GM19238 (cell line): ENCODE measurements at regions not wholly inside any gene's neighbourhood (a gene's known extent, or its start where the extent isn't known, plus 50 kb on each side); places are given as distances from the start of the nearest gene placed in this dataset.
A peak's percentile ranks its signal among the peaks of the same experiment; 100 is the strongest.

Source experiments
- DNase-seq: peaks from one replicate; pipeline ENCODE4 v3.0.0; 2011; ENCODE audit warnings: low spot score; ENCODE audit not compliant: insufficient read length

GRCh38 chr4:159444678-159445077 lies 341.8 kb downstream of the RAPGEF2 start:
- no peak for DNase-seq

DNA sequence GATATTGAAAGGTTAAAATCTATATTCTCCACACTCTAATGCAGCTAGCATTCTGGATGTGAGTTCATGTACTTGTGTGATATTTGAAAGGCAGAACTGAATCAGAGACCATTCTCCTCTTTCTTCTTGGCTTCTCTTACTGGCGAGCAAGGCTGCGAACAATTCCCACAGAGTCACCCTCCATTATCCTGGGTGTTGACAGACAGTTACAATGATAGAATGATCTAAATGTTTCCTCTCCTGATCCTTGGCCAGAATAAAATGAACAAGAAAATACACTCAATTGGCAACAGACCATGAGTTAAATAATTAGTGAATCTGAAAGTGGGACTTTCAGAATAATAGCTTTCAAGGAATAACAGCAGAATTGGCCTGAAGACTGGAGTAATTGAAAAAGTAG lies 342.8 kb downstream of the RAPGEF2 start:
- no peak for DNase-seq

DNA sequence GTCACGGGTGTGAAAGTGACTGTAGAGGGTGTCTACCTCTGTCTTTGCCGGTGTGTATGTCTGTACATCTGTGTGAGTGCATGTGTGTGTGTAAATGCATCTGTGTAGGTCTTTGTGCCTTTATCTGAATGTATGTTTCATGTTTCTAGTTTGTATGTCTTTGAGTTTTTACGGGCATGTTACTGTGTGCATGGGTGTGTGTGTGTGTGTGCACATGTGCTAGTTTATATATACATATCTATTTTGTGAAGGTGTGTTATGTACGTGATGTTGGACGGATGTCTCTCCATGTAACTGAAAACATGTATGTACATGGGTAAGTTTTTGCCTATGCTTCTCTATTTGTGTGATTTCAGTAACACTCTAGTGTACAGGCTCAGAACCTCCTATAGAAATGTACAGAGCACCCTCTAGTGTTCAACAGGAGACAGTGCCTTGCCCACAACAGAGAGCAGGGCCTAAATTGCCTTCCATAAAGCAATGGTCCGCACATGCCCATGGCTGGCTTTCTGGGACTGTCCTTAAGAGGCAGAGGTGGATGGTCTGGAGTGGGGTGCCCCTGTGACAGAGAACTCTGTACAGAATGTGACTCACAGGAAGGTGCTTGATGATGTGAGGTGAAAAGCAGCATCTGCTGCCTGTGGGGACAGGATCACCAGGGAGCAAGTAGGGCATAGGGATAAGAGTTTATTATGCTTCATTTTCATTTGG lies 343.5 kb downstream of the RAPGEF2 start:
- DNase-seq, result peak; percentile 28

DNA sequence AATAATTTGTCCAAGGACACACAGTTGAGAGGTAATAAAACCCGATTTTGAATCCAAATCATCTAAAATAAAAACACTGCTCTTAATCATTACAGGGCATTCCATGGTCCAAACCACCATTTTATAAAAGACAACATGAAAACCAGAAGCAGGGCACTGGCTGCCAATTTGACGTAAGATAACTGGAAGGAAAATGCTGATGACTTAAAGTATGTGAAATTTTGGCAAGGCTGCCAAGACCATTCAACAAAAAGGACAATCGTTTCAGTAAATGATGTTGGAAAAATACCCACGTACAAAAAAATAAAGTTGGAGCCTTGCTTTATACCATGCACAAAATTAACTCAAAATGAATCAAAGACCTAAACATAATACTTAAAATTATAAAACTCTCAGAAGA lies 344.4 kb downstream of the RAPGEF2 start:
- no peak for DNase-seq

DNA sequence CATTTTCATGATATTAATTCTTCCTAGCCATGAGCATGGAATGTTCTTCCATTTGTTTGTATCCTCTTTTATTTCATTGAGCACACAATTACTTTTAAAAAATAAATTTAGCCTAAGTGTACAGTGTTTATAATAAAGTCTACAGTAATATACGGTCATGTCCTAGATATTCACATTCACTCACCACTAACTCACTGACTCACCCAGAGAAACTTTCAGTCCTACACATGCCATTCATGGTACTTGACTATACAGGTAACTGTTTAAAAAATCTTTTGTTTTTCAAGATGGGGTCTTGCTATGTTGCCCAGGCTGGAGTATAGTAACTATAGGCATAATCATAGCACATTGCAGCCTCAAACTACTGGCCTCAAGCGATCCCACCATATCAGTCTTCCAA lies 348.1 kb downstream of the RAPGEF2 start:
- no peak for DNase-seq

- no peak for DNase-seq
These were observed 352.9 kb downstream of the RAPGEF2 start for GRCh38 chr4:159455675-159456237.

DNA sequence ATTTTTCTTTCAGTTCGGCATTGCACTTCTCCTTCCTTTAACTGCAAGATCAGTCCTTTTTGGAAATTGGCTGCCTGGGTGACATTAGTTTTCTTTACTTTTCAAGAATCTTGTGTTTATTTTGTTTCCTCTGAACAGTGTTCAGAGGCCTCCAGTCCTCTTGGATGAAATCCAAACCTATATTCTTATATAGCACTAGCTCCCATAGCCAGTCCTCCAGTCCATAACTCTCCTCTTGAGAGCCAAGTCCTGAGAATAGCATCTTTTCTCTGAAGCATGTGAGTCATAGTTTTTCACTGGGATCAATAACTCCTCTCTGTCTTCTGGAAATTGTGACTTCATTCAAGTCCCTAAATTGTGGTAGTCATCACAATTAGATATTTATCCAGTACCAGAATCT lies 357.5 kb downstream of the RAPGEF2 start:
- no peak for DNase-seq

GRCh38 chr4:159463235-159463634 lies 360.4 kb downstream of the RAPGEF2 start:
- no peak for DNase-seq

GRCh38 chr4:159464302-159464701 lies 361.4 kb downstream of the RAPGEF2 start:
- no peak for DNase-seq

DNA sequence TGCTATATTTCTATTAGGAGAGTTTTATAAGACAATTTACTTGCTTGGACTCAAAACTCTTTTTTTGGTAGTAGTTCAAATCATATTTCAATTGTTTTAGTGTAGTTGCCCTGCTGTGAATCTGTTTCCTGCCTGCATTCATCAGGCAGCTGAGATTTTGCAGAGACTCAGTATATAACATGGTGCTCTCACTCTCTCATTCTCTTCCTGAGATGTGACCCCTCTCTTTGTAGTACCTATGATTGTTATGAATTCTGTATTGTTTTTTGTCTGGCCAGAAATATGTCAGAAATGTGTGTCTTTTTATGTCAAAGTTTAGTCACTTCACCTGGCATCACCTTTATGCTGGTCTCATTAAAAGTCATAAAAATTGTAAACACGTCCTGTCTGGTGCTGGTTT lies 374.0 kb downstream of the RAPGEF2 start:
- DNase-seq, result no peak

DNA sequence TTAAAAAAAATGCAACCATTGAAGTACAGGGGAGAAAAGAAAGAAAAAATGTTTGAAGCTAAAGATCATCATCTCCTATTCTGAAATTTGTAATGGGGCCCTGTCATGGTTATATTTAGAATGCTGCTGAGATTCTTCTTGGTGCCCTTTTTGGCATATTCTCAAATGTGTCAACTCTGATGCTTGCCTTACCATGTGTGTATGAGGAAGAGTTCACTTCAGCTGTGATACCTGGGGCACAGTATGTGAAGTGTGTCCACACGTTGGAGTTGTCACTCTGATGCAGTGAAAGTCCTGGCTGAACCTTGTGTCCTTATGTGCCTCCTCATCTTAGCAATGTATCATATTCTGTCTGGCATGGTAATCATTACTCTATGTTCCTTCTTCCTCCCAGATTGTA lies 377.9 kb downstream of the RAPGEF2 start:
- DNase-seq, result no peak

DNA sequence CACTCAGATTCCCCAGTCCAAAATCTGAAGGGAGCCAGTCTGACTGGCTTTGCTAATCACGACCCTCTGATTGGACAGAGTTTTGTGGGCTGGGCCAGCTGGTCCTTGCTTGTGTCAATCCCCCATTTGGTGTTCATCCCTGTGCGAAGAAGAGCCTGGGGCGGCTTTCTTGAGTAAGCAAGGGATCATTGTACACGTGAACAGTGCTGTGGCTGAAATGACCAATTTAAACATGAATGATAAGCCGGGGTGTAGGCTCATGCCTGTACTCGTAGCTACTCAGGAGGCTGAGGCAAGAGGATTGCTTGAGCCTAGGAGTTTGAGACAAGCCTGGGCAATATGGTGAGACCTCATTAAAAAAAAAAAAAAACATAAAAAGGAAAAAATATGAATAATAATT lies 379.1 kb downstream of the RAPGEF2 start:
- DNase-seq, result no peak

- DNase-seq, result no peak
These were observed 380.4 kb downstream of the RAPGEF2 start for GRCh38 chr4:159483110-159483781.

GRCh38 chr4:159483782-159484741 lies 381.2 kb downstream of the RAPGEF2 start:
- no peak for DNase-seq

DNA sequence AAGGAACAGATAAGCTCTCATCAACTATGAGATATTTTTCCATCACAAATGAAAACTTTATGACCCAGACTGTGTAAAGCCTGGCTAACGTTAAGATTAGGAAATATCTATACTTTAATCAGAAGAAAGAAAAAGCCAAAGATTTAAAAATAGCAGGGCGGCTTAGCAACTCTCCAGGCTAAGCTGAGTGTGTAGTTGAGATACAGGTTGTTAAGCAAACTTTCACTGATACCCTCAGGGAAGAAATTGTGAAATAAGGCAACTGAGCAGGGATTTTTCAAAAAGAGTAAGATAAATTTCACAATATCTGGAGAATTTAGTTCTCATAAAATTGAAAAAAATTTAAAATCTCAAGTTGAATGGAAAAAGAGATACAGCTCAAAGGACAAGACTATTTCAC lies 382.0 kb downstream of the RAPGEF2 start:
- DNase-seq, result no peak

DNA sequence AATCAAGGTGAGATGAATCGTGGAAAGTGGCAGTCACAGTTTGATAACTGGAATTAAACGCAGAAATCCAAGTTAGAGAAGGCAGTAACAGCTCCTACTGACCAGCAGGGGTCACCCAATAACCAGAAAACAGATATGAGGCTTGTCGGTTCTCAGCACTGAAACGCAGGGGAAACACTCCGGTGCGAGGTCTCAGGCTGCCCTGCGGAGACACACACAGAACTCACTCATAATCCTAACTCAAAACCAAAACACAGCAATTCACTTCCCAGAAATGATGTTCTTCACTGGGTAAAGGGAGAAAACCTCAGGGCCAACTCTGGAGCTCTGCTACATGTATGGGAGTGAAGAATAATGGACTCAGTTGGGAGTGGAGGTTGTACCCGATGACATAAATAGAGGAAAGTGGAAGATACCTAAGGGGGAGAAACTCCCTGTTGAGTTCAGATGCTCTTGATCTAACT lies 384.4 kb downstream of the RAPGEF2 start:
- peak; percentile 27 for DNase-seq

DNA sequence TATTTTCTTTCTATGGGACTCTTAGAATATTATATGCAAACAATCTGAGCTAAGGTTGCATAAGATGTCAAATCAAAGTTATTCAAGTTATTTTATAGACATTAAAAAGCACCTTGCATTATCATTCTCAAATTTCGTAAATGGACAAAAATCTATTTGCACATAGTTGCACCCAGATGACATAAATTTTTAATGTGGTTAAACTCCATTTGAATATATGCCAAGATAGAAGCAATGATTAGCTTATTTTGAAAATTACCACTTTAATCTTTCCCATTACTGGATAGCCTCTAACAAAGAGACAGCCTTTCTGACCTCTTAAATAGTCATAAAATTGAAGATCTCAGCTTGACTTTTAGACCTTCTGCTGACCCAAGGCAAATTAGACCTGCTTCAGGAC lies 386.8 kb downstream of the RAPGEF2 start:
- no peak for DNase-seq

DNA sequence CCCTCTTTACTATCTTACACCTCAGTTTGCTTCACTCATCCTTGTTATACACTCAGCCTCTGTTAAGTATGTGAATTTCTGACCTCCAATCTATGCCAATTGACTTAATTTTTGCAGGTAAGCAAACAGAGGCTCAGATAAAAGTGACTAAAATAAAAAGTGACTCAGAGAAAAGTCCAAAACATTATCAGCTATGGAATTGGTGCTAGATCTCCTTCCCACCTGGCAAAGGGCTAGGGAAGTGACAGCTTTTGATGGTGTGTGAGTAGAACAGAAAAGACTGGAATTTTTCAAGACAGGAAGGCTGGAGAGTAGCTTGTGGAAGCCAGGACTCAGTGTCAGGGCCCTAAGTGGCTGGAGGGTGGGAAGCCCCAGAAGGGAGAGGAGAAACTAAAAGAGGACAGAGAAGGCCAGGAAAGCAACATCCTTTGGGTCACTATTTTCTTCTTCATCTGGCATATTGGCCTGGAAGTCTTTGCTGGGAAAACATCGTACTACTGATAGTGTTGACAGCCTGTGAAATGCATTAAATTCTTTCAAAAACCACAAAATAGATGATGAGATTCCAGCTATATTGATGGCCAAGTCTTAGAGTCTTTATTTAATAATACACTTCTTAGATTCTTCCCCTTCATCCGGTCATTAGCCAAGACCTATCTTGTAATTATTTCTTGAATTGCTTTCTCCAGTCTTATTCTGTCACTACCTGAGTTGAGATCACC lies 392.8 kb downstream of the RAPGEF2 start:
- no peak for DNase-seq

DNA sequence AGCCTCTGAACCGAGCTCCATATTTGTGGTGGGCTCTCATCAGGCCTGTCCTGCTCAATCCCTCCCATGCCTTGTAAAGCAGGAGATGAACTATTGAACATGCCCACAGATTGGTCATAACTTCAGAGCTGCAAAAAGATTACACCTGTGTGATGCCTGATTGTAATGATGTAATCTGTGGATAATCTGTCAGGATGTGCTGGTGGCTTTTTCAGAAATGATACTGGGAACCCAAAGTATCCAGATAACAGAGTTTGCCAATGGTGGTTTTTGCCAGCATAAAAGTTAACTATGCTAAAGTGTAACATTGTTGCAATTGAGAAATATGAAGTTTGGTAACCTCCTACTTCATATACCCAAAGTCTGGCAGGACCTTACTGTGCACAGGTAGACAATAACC lies 393.4 kb downstream of the RAPGEF2 start:
- DNase-seq, result no peak

DNA sequence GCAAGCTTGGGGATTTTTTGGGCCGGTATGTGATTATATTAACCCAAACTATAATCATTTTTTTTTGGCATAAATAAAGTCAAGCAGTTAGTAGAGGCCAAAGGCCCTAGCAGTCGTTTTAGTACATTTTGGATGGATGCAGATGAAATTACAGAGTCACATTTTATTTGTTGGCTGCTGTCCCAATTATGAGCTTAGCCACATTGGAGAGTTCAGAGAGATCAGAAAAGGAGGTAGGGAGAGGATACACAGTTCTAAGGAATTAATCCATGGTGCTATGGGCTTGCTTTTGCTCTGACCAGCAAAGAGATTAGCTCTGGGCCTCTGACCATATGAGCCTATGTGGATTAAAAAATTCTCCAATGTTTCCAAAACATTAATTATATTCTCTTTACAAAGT lies 395.1 kb downstream of the RAPGEF2 start:
- DNase-seq, result no peak
